SK-N-SH (cell line): ENCODE measurements at regions not wholly inside any gene's neighbourhood (a gene's known extent, or its start where the extent isn't known, plus 50 kb on each side); places are given as distances from the start of the nearest gene placed in this dataset.

Experiments
- CHD2 ChIP-seq: fragments of 150-350 bp; IDR thresholded peaks from 2 replicates; pipeline ENCODE4 v1.6.1; 2018; ENCODE audit warnings: low read length; ENCODE audit not compliant: partially characterized antibody
- JUND ChIP-seq: IDR thresholded peaks from 2 replicates; pipeline ENCODE4 v1.4.0; 2012
- RAD21 ChIP-seq: IDR thresholded peaks from 2 replicates; pipeline ENCODE4 v1.6.1; 2012; ENCODE audit warnings: mild to moderate bottlenecking, low read length
- RFX5 ChIP-seq: IDR thresholded peaks from 2 replicates; pipeline ENCODE4 v1.6.1; 2012; ENCODE audit warnings: mild to moderate bottlenecking, improper control_type of control experiment, low read length
- RXRA ChIP-seq: IDR thresholded peaks from 2 replicates; pipeline ENCODE4 v1.4.0; 2012; ENCODE audit warnings: low read depth, mild to moderate bottlenecking, borderline replicate concordance
- SIN3A ChIP-seq: IDR thresholded peaks from 2 replicates; pipeline ENCODE4 v1.6.1; 2012; ENCODE audit warnings: low read depth, mild to moderate bottlenecking, low read length, moderate library complexity, borderline replicate concordance
- SMC3 ChIP-seq: IDR thresholded peaks from 2 replicates; pipeline ENCODE4 v1.6.1; 2012; ENCODE audit warnings: low read depth, low read length, improper control_type of control experiment
- TAF1 ChIP-seq: IDR thresholded peaks from 2 replicates; pipeline ENCODE4 v1.6.1; 2012; ENCODE audit warnings: low read depth, mild to moderate bottlenecking, low read length, moderate library complexity, borderline replicate concordance
- ZBTB33 ChIP-seq: IDR thresholded peaks from 2 replicates; pipeline ENCODE4 v1.4.0; 2012; ENCODE audit warnings: low read depth, borderline replicate concordance
- TF ChIP-seq, protein P1 (sequence below): fragments of 200-600 bp; sonication (generic); IDR thresholded peaks from 2 replicates; pipeline ENCODE4 v1.6.1; 2017; ENCODE audit warnings: antibody characterized with exemption, mild to moderate bottlenecking, moderate library complexity

DNA sequence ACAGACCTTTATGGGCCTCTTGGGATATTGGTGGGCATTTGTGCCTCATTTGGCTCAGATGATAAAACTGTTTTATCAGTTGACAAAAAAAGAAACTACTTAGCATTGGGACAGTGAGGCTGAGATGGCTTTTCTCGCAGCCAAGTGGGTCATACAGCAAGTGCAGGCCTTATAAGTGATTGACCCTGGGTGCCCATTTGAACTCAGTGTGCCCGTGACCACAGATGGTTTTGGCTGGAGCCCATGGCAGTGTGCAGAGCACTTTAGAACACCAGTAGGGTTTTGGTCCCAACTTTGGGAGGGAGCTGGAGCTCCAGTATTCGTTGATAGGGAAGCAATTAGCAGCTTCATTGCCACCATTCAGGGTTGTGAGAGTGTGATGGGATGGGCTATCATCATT is 404.5 kb upstream of the LARGE1 start:
- TF ChIP-seq, protein P1, sequence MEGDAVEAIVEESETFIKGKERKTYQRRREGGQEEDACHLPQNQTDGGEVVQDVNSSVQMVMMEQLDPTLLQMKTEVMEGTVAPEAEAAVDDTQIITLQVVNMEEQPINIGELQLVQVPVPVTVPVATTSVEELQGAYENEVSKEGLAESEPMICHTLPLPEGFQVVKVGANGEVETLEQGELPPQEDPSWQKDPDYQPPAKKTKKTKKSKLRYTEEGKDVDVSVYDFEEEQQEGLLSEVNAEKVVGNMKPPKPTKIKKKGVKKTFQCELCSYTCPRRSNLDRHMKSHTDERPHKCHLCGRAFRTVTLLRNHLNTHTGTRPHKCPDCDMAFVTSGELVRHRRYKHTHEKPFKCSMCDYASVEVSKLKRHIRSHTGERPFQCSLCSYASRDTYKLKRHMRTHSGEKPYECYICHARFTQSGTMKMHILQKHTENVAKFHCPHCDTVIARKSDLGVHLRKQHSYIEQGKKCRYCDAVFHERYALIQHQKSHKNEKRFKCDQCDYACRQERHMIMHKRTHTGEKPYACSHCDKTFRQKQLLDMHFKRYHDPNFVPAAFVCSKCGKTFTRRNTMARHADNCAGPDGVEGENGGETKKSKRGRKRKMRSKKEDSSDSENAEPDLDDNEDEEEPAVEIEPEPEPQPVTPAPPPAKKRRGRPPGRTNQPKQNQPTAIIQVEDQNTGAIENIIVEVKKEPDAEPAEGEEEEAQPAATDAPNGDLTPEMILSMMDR: no peak
- TF ChIP-seq RFX5 (no peak), SMC3 (no peak), JUND (no peak), RAD21 (no peak), CHD2 (no peak), SIN3A (no peak), ZBTB33 (no peak), TAF1 (no peak), RXRA (no peak)
